HepG2 (cell line): ENCODE measurements at regions not wholly inside any gene's neighbourhood (a gene's known extent, or its start where the extent isn't known, plus 50 kb on each side); places are given as distances from the start of the nearest gene placed in this dataset.

Experiments
- ARNTL ChIP-seq: sonication (generic); formaldehyde crosslinking; IDR thresholded peaks from 2 replicates; pipeline ENCODE4 v1.4.0; 2020; ENCODE audit warnings: mild to moderate bottlenecking, missing genetic modification reagents
- GLI4 ChIP-seq: sonication (generic); formaldehyde crosslinking; IDR thresholded peaks from 2 replicates; pipeline ENCODE4 v1.5.1; 2020; ENCODE audit warnings: missing genetic modification reagents, mild to moderate bottlenecking, moderate library complexity, borderline replicate concordance
- HNRNPUL1 ChIP-seq: fragments of 200-400 bp; formaldehyde crosslinking; IDR thresholded peaks from 2 replicates; pipeline ENCODE4 v1.6.1; 2017; ENCODE audit warnings: low read depth, mild to moderate bottlenecking, low read length, moderate library complexity
- JUN ChIP-seq: sonication (generic); formaldehyde crosslinking; IDR thresholded peaks from 2 replicates; pipeline ENCODE4 v1.4.0; 2020; ENCODE audit warnings: mild to moderate bottlenecking, missing genetic modification reagents
- KLF16 ChIP-seq, 2 experiments: sonication (generic) in 1 of 2; formaldehyde crosslinking in 1 of 2; IDR thresholded peaks; 2 replicates each; pipeline versions ENCODE4 v1.6.1 to v1.8.0; 2016 to 2023; ENCODE audit warnings: missing genetic modification reagents in 2 of 2, missing compliant biosample characterization in 1 of 2
- MAFK ChIP-seq, 2 experiments: IDR thresholded peaks in 1 of 2; conservative IDR thresholded peaks in 1 of 2; 2 replicates each; pipeline ENCODE4 v1.6.1; 2011; ENCODE audit warnings: improper control_type of control experiment in 2 of 2, low read length in 2 of 2
- SIN3A ChIP-seq: IDR thresholded peaks from 2 replicates; pipeline ENCODE4 v1.6.1; 2011; ENCODE audit warnings: low read depth, mild to moderate bottlenecking, control low read depth, low read length, borderline replicate concordance
- SP4 ChIP-seq: sonication (generic); formaldehyde crosslinking; IDR thresholded peaks from 2 replicates; pipeline ENCODE4 v1.8.1; 2023; ENCODE audit warnings: mild to moderate bottlenecking, missing genetic modification reagents
- TAF15 ChIP-seq: fragments of 200-400 bp; formaldehyde crosslinking; IDR thresholded peaks from one replicate; pipeline ENCODE4 v1.6.1; 2018; ENCODE audit warnings: mild to moderate bottlenecking, low read depth, low read length; ENCODE audit not compliant: poor library complexity, severe bottlenecking
- TCF7 ChIP-seq: sonication (generic); IDR thresholded peaks from 2 replicates; pipeline ENCODE4 v1.6.1; 2016; ENCODE audit warnings: antibody characterized with exemption, low read depth
- ZFX ChIP-seq: sonication (generic); formaldehyde crosslinking; IDR thresholded peaks from 2 replicates; pipeline ENCODE4 v1.4.0; 2020; ENCODE audit warnings: mild to moderate bottlenecking, low read depth, missing genetic modification reagents, moderate library complexity
- ZNF329 ChIP-seq: sonication (generic); formaldehyde crosslinking; IDR thresholded peaks from 2 replicates; pipeline ENCODE4 v1.9.0; 2021; ENCODE audit warnings: low read depth, mild to moderate bottlenecking, missing genetic modification reagents
- TF ChIP-seq, protein P1 (sequence below): fragments of 450-650 bp; IDR thresholded peaks from 2 replicates; pipeline ENCODE4 v1.6.1; 2017; ENCODE audit warnings: mild to moderate bottlenecking

DNA sequence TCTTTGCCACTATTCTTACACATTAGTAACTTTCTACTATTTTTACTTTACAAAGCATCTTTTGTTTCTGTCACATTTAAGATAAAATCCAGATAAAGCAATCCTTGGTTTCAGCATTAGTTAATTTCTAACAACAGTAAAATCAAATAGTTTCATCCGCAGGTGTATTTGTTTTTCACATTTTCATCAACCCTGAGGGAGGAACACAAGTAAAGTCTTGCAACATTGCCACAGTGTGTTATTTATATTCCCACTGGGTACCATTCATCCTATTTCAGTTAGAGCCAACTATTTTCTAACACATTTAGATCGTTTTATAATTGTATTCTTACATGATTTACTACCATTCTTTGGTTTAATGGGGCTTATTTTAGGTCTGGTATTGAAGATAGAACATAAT is 908.7 kb upstream of the CITED2 start:
- no peak for TF ChIP-seq GLI4 (CRISPR knock-in tag)
- TF ChIP-seq JUN (CRISPR knock-in tag) = no peak
- no peak for TF ChIP-seq TCF7
- no peak for TF ChIP-seq HNRNPUL1
- TF ChIP-seq ZNF329 (CRISPR knock-in tag) = no peak
- no peak for TF ChIP-seq ZFX (CRISPR knock-in tag)
- no peak for TF ChIP-seq KLF16 (CRISPR knock-in tag; IDR thresholded peaks at IDR 0.05)
- TF ChIP-seq ARNTL (CRISPR knock-in tag) = no peak
- no peak for TF ChIP-seq TAF15
- no peak for TF ChIP-seq MAFK (conservative IDR thresholded peaks at IDR 0.05 in 1 of 2, IDR thresholded peaks at IDR 0.05 in 1 of 2; ENCODE audit: low read length in 2 of 2)
- TF ChIP-seq, protein P1, sequence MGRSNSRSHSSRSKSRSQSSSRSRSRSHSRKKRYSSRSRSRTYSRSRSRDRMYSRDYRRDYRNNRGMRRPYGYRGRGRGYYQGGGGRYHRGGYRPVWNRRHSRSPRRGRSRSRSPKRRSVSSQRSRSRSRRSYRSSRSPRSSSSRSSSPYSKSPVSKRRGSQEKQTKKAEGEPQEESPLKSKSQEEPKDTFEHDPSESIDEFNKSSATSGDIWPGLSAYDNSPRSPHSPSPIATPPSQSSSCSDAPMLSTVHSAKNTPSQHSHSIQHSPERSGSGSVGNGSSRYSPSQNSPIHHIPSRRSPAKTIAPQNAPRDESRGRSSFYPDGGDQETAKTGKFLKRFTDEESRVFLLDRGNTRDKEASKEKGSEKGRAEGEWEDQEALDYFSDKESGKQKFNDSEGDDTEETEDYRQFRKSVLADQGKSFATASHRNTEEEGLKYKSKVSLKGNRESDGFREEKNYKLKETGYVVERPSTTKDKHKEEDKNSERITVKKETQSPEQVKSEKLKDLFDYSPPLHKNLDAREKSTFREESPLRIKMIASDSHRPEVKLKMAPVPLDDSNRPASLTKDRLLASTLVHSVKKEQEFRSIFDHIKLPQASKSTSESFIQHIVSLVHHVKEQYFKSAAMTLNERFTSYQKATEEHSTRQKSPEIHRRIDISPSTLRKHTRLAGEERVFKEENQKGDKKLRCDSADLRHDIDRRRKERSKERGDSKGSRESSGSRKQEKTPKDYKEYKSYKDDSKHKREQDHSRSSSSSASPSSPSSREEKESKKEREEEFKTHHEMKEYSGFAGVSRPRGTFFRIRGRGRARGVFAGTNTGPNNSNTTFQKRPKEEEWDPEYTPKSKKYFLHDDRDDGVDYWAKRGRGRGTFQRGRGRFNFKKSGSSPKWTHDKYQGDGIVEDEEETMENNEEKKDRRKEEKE = no peak
- TF ChIP-seq SIN3A = no peak
- TF ChIP-seq SP4 (CRISPR knock-in tag) = no peak
